Vagina (tissue), 2 donors: ENCODE measurements at regions not wholly inside any gene's neighbourhood (a gene's known extent, or its start where the extent isn't known, plus 50 kb on each side); places are given as distances from the start of the nearest gene placed in this dataset.

Source experiments
- CTCF ChIP-seq, 3 experiments: fragments of 450-650 bp in 2 of 3; fragments of 200-600 bp in 1 of 3; sonication (generic) in 1 of 3; IDR thresholded peaks; one replicate each; pipeline ENCODE4 v1.5.1; 2017 to 2019; ENCODE audit warnings: antibody characterized with exemption in 3 of 3, mild to moderate bottlenecking in 2 of 3, moderate library complexity in 2 of 3
- POLR2A ChIP-seq, 2 donors: fragments of 450-650 bp; IDR thresholded peaks; one replicate each; pipeline ENCODE4 v1.6.1; 2017; ENCODE audit warnings: antibody characterized with exemption in 2 of 2, mild to moderate bottlenecking in 2 of 2, moderate library complexity in 2 of 2
- POLR2AphosphoS5 ChIP-seq, 2 donors: sonication (generic); formaldehyde crosslinking; IDR thresholded peaks; one replicate each; pipeline ENCODE4 v1.9.0; 2017; ENCODE audit warnings: antibody characterized with exemption in 2 of 2, mild to moderate bottlenecking in 2 of 2, low read depth in 1 of 2; ENCODE audit not compliant: insufficient read depth in 1 of 2

GRCh38 chr13:66137384-66137783 lies 1092.8 kb downstream of the PCDH9 start:
- TF ChIP-seq CTCF (IDR thresholded peaks at IDR 0.05): no peak
- TF ChIP-seq POLR2AphosphoS5 (IDR thresholded peaks at IDR 0.05; ENCODE audit: insufficient read depth in 1 of 2, low read depth in 1 of 2): no peak
- no peak for TF ChIP-seq POLR2A (IDR thresholded peaks at IDR 0.05)
